OCI-LY7 (cell line): ENCODE measurements at regions not wholly inside any gene's neighbourhood (a gene's known extent, or its start where the extent isn't known, plus 50 kb on each side); places are given as distances from the start of the nearest gene placed in this dataset.

ENCODE experiments used
- BruUV-seq: library from RNA; stranded (reverse); fragments of 400-500 nt; replicated peaks from 2 replicates; lab custom pipeline; 2021; lab: Mats Ljungman, UMichigan
- CTCF ChIA-PET: fragments of 300-600 bp; sonication (Branson Sonifier 250); formaldehyde crosslinking; loops from one replicate; lab custom pipeline; 2022; ENCODE audit warnings: antibody characterized with exemption; ENCODE audit not compliant: unreplicated experiment; lab: Charles Lee
- POLR2A ChIA-PET: fragments of 300-600 bp; sonication (Branson Sonifier 250); formaldehyde crosslinking; loops from one replicate; lab custom pipeline; 2022; ENCODE audit warnings: antibody characterized with exemption; lab: Charles Lee
- DNase-seq: peaks from one replicate; pipeline ENCODE4 v3.0.0-alpha.2; 2015; ENCODE audit warnings: low spot score
- H2AFZ ChIP-seq: fragments of 200-600 bp; sonication (generic), shearing (Covaris generic); 2 replicates; pipeline ENCODE4 v1.6.1; 2014; ENCODE audit warnings: mild to moderate bottlenecking, antibody characterized with exemption, low read length, moderate library complexity
- H3K27ac ChIP-seq: fragments of 200-600 bp; sonication (generic); 2 replicates; pipeline ENCODE4 v1.5.1; 2014; ENCODE audit warnings: mixed run types, low read depth, mild to moderate bottlenecking, moderate library complexity, low read length, inconsistent platforms; ENCODE audit not compliant: poor library complexity, severe bottlenecking
- H3K36me3 ChIP-seq: fragments of 200-600 bp; sonication (generic); 2 replicates; pipeline ENCODE4 v1.6.1; 2014; ENCODE audit warnings: mild to moderate bottlenecking, antibody characterized with exemption, low read length, moderate library complexity, mixed read lengths; ENCODE audit not compliant: insufficient read depth
- H3K4me1 ChIP-seq: fragments of 200-600 bp; sonication (generic); 2 replicates; pipeline ENCODE4 v1.5.1; 2014; ENCODE audit warnings: mild to moderate bottlenecking, low read length; ENCODE audit not compliant: insufficient read depth, poor library complexity, severe bottlenecking
- H3K4me2 ChIP-seq: fragments of 200-600 bp; sonication (generic); 2 replicates; pipeline ENCODE4 v1.6.1; 2014; ENCODE audit warnings: mild to moderate bottlenecking, low read length
- H3K4me3 ChIP-seq: fragments of 200-600 bp; sonication (generic); 2 replicates; pipeline ENCODE4 v1.5.1; 2014; ENCODE audit warnings: mild to moderate bottlenecking, low read depth, low read length; ENCODE audit not compliant: poor library complexity, severe bottlenecking
- H3K79me2 ChIP-seq: fragments of 200-600 bp; sonication (generic); 2 replicates; pipeline ENCODE4 v1.6.1; 2016; ENCODE audit warnings: low read depth, mild to moderate bottlenecking, low read length, moderate library complexity, mixed read lengths; ENCODE audit not compliant: insufficient read depth
- H3K9me2 ChIP-seq: fragments of 200-600 bp; sonication (generic); 2 replicates; pipeline ENCODE4 v1.6.1; 2016; ENCODE audit warnings: mild to moderate bottlenecking, low read length, mixed read lengths; ENCODE audit not compliant: insufficient read depth
- H3K9me3 ChIP-seq: fragments of 200-600 bp; sonication (generic); 2 replicates; pipeline ENCODE4 v1.6.1; 2014; ENCODE audit warnings: mild to moderate bottlenecking, mixed run types, low read length, mixed read lengths
- H4K20me1 ChIP-seq: fragments of 200-600 bp; sonication (generic); 2 replicates; pipeline ENCODE4 v1.6.1; 2014; ENCODE audit warnings: mild to moderate bottlenecking, antibody characterized with exemption, low read length, moderate library complexity, mixed read lengths; ENCODE audit not compliant: insufficient read depth
- CTCF ChIP-seq: fragments of 200-600 bp; sonication (generic); conservative IDR thresholded peaks from 2 replicates; pipeline ENCODE4 v1.5.1; 2014; ENCODE audit warnings: mild to moderate bottlenecking, antibody characterized with exemption, low read length, moderate library complexity, mixed read lengths
- EZH2phosphoT487 ChIP-seq: fragments of 200-600 bp; sonication (generic); IDR thresholded peaks from 2 replicates; pipeline ENCODE4 v1.6.1; 2018; ENCODE audit warnings: low read depth, borderline replicate concordance, mild to moderate bottlenecking, mixed run types, antibody characterized with exemption, low read length, moderate library complexity, mixed read lengths
- intact Hi-C: fragments of 100-400 bp; cut with micrococcal nuclease; formaldehyde crosslinking; loops from one replicate; pipeline ENCODE4 v1.10.0; 2022; ENCODE audit not compliant: unreplicated experiment

GRCh38 chrX:63934791-63935190 lies 149.8 kb upstream of the ARHGEF9 start:
- ChIA-PET CTCF (no interaction called here), POLR2A (no interaction called here)
- intact Hi-C loops: no loop called here
- Histone ChIP-seq H3K27ac (no peak overlapping the region), H3K4me2 (no peak overlapping the region), H2AFZ (no peak overlapping the region), H3K4me1 (no peaks in the 10 kb centered on the region), H3K9me3 (no peaks in the 10 kb centered on the region), H3K9me2 (no peaks in the 10 kb centered on the region), H3K79me2 (no peaks in the 10 kb centered on the region), H4K20me1 (no peaks in the 10 kb centered on the region), H3K36me3 (no peaks in the 10 kb centered on the region), H3K4me3 (no peak overlapping the region)
- no TSS peak for BruUV-seq
- no peak for DNase-seq
- TF ChIP-seq CTCF (no peak), EZH2phosphoT487 (no peak)

- Histone ChIP-seq H3K4me2 (no peak overlapping the region), H3K4me3 (no peak overlapping the region), H3K4me1 (no peaks in the 10 kb centered on the region), H3K9me2 (no peaks in the 10 kb centered on the region), H2AFZ (no peak overlapping the region), H3K27ac (no peak overlapping the region), H3K9me3 (no peaks in the 10 kb centered on the region), H4K20me1 (no peaks in the 10 kb centered on the region), H3K36me3 (no peaks in the 10 kb centered on the region), H3K79me2 (no peaks in the 10 kb centered on the region)
- ChIA-PET CTCF (no interaction called here), POLR2A (no interaction called here)
- BruUV-seq: no TSS peak
- no peak for DNase-seq
- TF ChIP-seq EZH2phosphoT487 (no peak), CTCF (no peak)
- intact Hi-C loops: no loop called here
Measured at GRCh38 chrX:63934160-63934559, 149.1 kb upstream of the ARHGEF9 start.

DNA sequence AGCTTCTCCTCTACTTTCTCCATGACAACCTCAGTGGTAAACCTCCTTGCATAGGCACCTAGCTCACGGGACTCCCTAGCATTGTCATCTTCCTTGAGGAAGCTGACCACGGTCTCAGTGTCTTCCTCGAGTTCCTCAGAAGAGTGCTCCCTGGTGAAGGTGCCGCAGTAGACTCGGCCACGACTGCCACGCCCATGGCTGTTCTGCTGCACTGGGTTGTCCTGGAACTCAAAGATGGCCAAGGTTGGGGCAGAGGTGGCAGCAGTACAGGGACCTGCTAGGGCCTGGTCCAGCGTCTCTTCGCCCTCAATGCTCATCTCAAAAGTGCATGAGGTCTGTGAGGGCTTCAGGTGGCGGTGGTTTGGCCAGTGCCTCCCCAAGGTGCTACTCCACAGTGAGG lies 147.9 kb upstream of the ARHGEF9 start:
- Histone ChIP-seq H3K4me2 (no peak overlapping the region), H3K4me1 (no peaks in the 10 kb centered on the region), H3K27ac (no peak overlapping the region), H4K20me1 (no peaks in the 10 kb centered on the region), H2AFZ (no peak overlapping the region), H3K36me3 (no peaks in the 10 kb centered on the region), H3K4me3 (no peak overlapping the region), H3K79me2 (no peaks in the 10 kb centered on the region), H3K9me3 (no peaks in the 10 kb centered on the region), H3K9me2 (no peaks in the 10 kb centered on the region)
- ChIA-PET CTCF (no interaction called here), POLR2A (no interaction called here)
- TF ChIP-seq EZH2phosphoT487 (no peak), CTCF (no peak)
- BruUV-seq: no TSS peak
- intact Hi-C loops: no loop called here
- DNase-seq: no peak
